ENCODE measurements at regions not wholly inside any gene's neighbourhood (a gene's known extent, or its start where the extent isn't known, plus 50 kb on each side); places are given as distances from the start of the nearest gene placed in this dataset.

DNA sequence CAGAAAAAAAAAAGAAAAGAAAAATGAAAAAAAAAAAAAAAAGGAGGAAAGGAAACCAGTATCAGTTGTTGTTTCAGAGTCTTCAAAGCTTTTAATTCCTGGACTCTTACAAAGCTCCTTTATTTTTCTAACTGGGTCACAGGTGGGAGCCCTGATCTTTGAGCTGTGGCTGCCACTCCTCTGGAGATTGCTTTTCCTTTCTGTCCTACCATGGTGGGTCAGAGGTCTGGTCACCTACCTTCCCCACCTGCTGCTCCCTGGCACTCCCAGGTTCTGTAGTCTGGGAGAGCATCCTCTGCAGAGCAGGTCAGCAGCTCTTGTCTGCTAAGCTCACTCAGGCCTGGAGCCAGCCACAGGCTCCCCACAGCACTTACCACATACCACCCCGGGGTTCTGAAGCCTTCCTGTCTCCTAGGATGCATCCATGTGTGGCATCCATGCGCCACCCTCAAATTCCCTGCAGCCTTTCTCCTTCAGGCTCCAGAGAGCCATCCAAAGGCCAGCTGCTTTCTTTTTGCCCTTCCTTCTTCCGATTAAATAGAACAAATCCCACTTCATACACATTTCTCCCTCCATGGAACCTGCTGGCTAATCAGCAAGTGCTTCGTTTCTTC is 73.2 kb upstream of the TPK1 start:
- no peak overlapping the region for H3K4me3 ChIP-seq (ENCODE audit: low read length)
- no peaks in the 10 kb centered on the region for H3K36me3 ChIP-seq (ENCODE audit: insufficient read depth, low read depth, low read length)
- no peak overlapping the region for H3K27ac ChIP-seq (ENCODE audit: low read length)
- peaks cover 12% of the 10 kb centered on the region; the same call in 1 of the 2 replicates for H3K4me1 ChIP-seq (ENCODE audit: insufficient read depth, low read length)
- H3K9me3 ChIP-seq (ENCODE audit: insufficient read depth, low read depth, low read length) = no peaks in the 10 kb centered on the region
- H3K27me3 ChIP-seq (ENCODE audit: insufficient read depth, low read length) = no peaks in the 10 kb centered on the region
- no peak overlapping the region for H3K9ac ChIP-seq (ENCODE audit: low read depth, low read length)

DNA sequence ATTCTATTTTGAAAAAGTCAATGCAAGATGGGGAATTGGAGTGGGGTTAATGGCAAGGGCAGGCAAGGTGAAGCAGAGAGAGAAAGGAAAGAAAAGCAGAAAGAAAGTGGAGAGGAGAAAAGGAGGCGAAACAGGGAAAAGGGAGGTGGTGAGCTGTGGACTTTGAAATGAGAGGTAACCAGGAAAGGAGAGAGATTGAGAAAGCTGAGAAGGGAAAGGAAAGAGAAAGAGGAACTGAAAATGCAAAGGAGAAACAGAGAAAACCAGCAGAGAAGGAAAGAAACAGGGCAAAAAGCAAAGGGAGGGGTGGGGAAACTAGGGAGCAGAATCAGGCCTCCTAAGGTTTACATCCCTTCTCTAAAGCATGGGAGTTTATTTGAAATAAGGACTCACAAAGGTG is 72.5 kb upstream of the TPK1 start:
- H3K4me3 ChIP-seq (ENCODE audit: low read length) = no peak overlapping the region
- no peak overlapping the region for H3K9ac ChIP-seq (ENCODE audit: low read depth, low read length)
- H3K27me3 ChIP-seq (ENCODE audit: insufficient read depth, low read length) = no peaks in the 10 kb centered on the region
- H3K36me3 ChIP-seq (ENCODE audit: insufficient read depth, low read depth, low read length) = no peaks in the 10 kb centered on the region
- H3K9me3 ChIP-seq (ENCODE audit: insufficient read depth, low read depth, low read length) = no peaks in the 10 kb centered on the region
- H3K27ac ChIP-seq (ENCODE audit: low read length) = no peak overlapping the region
- peaks cover 12% of the 10 kb centered on the region; the same call in 1 of the 2 replicates for H3K4me1 ChIP-seq (ENCODE audit: insufficient read depth, low read length)

DNA sequence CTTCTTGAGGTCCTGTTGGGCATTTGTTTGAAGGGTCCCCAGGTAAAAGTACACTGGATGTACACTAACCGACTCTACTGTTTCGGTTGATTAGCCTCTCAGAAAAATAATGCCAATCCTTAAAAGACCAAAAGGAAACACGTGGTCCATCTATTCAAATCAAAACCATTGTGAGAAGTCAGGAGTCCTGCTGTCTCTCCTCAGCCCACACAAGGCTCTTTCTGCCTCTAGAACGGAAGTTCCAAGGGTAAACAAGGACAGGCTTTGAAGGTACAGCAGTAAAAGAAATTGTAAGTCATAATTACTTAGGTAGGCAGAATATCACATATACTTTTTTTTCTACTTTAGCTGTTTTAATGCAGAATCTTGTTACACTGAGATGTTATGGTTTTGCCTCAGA is 71.7 kb upstream of the TPK1 start:
- H3K9ac ChIP-seq (ENCODE audit: low read depth, low read length) = no peak overlapping the region

DNA sequence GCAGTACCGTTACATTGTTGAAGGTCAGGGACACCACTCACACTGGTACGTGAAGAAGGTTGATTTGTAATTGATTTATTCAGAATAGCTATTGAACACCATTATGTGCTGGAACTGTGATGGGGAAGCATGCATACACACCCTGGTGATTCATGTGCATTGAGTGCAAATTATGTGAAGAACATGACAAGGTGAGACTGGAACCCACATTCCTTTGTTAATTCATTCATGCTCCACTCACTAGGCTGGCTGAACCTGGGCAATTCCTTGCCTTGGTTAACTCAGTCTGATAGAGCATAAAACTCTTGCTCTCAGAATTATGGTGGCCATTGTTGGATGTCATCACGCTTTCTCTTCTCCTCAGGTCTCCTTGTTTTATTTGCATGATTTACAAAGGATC is 67.3 kb upstream of the TPK1 start:
- Histone ChIP-seq H3K4me1 (ENCODE audit: insufficient read depth, low read length) (peaks cover 7% of the 10 kb centered on the region; the same call in 1 of the 2 replicates), H3K36me3 (ENCODE audit: insufficient read depth, low read depth, low read length) (no peaks in the 10 kb centered on the region), H3K4me3 (ENCODE audit: low read length) (no peak overlapping the region), H3K9ac (ENCODE audit: low read depth, low read length) (no peak overlapping the region), H3K9me3 (ENCODE audit: insufficient read depth, low read depth, low read length) (no peaks in the 10 kb centered on the region), H3K27me3 (ENCODE audit: insufficient read depth, low read length) (no peaks in the 10 kb centered on the region), H3K27ac (ENCODE audit: low read length) (no peak overlapping the region)

More for the DNA sequence above, 71.7 kb upstream of the TPK1 start:
- Histone ChIP-seq H3K27ac (ENCODE audit: low read length) (no peak overlapping the region), H3K4me1 (ENCODE audit: insufficient read depth, low read length) (peaks cover 12% of the 10 kb centered on the region; the same call in 1 of the 2 replicates), H3K9me3 (ENCODE audit: insufficient read depth, low read depth, low read length) (no peaks in the 10 kb centered on the region), H3K36me3 (ENCODE audit: insufficient read depth, low read depth, low read length) (no peaks in the 10 kb centered on the region), H3K27me3 (ENCODE audit: insufficient read depth, low read length) (no peaks in the 10 kb centered on the region), H3K4me3 (ENCODE audit: low read length) (no peak overlapping the region)

DNA sequence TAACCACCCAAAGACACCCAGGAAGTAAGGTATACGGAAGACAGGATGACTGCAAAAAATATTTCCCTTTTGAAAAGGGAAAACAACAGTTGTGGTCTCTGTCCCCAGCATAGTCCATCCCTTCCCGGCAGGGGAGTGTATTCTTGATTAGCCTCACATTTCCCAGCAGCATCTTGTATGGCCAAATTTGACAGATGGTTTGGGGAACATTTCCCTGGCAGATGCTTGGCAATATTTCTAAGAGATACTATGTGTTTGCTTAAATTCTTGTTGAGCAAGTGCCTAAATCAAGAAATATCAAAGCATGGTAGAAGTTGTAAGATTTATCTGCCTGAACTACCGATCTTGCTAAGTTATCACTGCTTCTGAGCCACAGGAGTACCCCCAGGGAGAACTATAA is 56.9 kb upstream of the TPK1 start:
- Histone ChIP-seq H3K27ac (ENCODE audit: low read length) (no peak overlapping the region), H3K4me1 (ENCODE audit: insufficient read depth, low read length) (no peaks in the 10 kb centered on the region), H3K9me3 (ENCODE audit: insufficient read depth, low read depth, low read length) (no peaks in the 10 kb centered on the region), H3K9ac (ENCODE audit: low read depth, low read length) (no peak overlapping the region), H3K27me3 (ENCODE audit: insufficient read depth, low read length) (no peaks in the 10 kb centered on the region), H3K36me3 (ENCODE audit: insufficient read depth, low read depth, low read length) (no peaks in the 10 kb centered on the region), H3K4me3 (ENCODE audit: low read length) (no peak overlapping the region)
